ENCODE measurements at regions not wholly inside any gene's neighbourhood (a gene's known extent, or its start where the extent isn't known, plus 50 kb on each side); places are given as distances from the start of the nearest gene placed in this dataset.

DNA sequence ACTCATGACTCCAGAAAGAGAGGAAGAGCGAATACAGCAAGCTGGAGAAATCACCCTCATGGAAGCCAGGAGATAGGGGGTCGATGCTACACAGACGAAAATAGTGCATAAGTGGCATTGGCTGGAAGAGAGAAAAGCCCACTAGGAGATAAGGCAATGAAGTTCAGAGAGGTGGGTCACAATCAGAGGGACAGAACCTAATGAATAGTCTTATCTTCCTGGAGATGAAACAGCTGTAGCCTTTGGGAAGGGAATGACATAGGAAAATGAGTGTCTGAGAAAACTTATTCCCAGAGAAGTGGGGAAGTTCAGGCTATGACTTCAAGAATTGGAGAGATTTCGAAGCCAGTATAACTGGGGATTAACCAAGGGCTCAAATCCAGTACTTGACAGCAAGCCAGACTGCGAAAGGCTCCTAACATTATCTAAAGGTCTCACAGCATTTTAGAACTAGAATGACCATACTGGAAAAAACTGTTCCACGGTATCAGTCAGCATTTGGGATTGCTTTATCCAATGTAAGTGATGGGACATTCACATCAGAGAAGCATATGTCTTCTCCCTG is 211.1 kb downstream of the ZNF365 start:
- Mint-ChIP-seq H3K4me1 (no peaks in the 10 kb centered on the region), H3K9me3 (no peaks in the 10 kb centered on the region), H3K4me3 (no peak overlapping the region), H3K27me3 (ENCODE audit: insufficient read depth, low read depth, poor library complexity) (peaks cover 2% of the 10 kb centered on the region), H3K27ac (no peak overlapping the region), H3K36me3 (ENCODE audit: low read depth) (no peaks in the 10 kb centered on the region; the same call in 2 of the 3 replicates)
- Histone ChIP-seq H3K4me1 (ENCODE audit: insufficient read depth) (no peaks in the 10 kb centered on the region), H2AFZ (no peak overlapping the region), H4K20me1 (replicated peaks; ENCODE audit: insufficient read depth) (no peaks in the 10 kb centered on the region), H3K79me2 (replicated peaks; ENCODE audit: insufficient read depth) (no peaks in the 10 kb centered on the region), H3K27ac (ENCODE audit: low read depth) (no peak overlapping the region), H3K4me3 (no peak overlapping the region), H3K36me3 (ENCODE audit: insufficient read depth) (no peaks in the 10 kb centered on the region), H3K27me3 (ENCODE audit: insufficient read depth) (no peaks in the 10 kb centered on the region), H3F3A (replicated peaks; ENCODE audit: low read depth) (no peaks in the 10 kb centered on the region), H3K9me2 (ENCODE audit: insufficient read depth) (peaks cover 14% of the 10 kb centered on the region; the same call in 1 of the 2 replicates), H3K4me2 (no peak overlapping the region)
- TF ChIP-seq EZH2phosphoT487 (IDR thresholded peaks at IDR 0.05; ENCODE audit: unreplicated experiment) = no peak
- TF ChIP-seq, protein P1, sequence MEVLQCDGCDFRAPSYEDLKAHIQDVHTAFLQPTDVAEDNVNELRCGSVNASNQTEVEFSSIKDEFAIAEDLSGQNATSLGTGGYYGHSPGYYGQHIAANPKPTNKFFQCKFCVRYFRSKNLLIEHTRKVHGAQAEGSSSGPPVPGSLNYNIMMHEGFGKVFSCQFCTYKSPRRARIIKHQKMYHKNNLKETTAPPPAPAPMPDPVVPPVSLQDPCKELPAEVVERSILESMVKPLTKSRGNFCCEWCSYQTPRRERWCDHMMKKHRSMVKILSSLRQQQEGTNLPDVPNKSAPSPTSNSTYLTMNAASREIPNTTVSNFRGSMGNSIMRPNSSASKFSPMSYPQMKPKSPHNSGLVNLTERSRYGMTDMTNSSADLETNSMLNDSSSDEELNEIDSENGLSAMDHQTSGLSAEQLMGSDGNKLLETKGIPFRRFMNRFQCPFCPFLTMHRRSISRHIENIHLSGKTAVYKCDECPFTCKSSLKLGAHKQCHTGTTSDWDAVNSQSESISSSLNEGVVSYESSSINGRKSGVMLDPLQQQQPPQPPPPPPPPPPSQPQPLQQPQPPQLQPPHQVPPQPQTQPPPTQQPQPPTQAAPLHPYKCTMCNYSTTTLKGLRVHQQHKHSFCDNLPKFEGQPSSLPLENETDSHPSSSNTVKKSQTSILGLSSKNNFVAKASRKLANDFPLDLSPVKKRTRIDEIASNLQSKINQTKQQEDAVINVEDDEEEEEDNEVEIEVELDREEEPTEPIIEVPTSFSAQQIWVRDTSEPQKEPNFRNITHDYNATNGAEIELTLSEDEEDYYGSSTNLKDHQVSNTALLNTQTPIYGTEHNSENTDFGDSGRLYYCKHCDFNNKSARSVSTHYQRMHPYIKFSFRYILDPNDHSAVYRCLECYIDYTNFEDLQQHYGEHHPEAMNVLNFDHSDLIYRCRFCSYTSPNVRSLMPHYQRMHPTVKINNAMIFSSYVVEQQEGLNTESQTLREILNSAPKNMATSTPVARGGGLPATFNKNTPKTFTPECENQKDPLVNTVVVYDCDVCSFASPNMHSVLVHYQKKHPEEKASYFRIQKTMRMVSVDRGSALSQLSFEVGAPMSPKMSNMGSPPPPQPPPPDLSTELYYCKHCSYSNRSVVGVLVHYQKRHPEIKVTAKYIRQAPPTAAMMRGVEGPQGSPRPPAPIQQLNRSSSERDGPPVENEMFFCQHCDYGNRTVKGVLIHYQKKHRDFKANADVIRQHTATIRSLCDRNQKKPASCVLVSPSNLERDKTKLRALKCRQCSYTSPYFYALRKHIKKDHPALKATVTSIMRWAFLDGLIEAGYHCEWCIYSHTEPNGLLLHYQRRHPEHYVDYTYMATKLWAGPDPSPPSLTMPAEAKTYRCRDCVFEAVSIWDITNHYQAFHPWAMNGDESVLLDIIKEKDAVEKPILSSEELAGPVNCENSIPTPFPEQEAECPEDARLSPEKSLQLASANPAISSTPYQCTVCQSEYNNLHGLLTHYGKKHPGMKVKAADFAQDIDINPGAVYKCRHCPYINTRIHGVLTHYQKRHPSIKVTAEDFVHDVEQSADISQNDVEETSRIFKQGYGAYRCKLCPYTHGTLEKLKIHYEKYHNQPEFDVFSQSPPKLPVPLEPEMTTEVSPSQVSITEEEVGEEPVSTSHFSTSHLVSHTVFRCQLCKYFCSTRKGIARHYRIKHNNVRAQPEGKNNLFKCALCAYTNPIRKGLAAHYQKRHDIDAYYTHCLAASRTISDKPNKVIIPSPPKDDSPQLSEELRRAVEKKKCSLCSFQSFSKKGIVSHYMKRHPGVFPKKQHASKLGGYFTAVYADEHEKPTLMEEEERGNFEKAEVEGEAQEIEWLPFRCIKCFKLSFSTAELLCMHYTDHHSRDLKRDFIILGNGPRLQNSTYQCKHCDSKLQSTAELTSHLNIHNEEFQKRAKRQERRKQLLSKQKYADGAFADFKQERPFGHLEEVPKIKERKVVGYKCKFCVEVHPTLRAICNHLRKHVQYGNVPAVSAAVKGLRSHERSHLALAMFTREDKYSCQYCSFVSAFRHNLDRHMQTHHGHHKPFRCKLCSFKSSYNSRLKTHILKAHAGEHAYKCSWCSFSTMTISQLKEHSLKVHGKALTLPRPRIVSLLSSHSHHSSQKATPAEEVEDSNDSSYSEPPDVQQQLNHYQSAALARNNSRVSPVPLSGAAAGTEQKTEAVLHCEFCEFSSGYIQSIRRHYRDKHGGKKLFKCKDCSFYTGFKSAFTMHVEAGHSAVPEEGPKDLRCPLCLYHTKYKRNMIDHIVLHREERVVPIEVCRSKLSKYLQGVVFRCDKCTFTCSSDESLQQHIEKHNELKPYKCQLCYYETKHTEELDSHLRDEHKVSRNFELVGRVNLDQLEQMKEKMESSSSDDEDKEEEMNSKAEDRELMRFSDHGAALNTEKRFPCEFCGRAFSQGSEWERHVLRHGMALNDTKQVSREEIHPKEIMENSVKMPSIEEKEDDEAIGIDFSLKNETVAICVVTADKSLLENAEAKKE (CRISPR knock-in tag; IDR thresholded peaks at IDR 0.05) = no peak
- TF ChIP-seq, protein P2, sequence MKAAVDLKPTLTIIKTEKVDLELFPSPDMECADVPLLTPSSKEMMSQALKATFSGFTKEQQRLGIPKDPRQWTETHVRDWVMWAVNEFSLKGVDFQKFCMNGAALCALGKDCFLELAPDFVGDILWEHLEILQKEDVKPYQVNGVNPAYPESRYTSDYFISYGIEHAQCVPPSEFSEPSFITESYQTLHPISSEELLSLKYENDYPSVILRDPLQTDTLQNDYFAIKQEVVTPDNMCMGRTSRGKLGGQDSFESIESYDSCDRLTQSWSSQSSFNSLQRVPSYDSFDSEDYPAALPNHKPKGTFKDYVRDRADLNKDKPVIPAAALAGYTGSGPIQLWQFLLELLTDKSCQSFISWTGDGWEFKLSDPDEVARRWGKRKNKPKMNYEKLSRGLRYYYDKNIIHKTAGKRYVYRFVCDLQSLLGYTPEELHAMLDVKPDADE (IDR thresholded peaks at IDR 0.05) = no peak
- TF ChIP-seq, protein P3, sequence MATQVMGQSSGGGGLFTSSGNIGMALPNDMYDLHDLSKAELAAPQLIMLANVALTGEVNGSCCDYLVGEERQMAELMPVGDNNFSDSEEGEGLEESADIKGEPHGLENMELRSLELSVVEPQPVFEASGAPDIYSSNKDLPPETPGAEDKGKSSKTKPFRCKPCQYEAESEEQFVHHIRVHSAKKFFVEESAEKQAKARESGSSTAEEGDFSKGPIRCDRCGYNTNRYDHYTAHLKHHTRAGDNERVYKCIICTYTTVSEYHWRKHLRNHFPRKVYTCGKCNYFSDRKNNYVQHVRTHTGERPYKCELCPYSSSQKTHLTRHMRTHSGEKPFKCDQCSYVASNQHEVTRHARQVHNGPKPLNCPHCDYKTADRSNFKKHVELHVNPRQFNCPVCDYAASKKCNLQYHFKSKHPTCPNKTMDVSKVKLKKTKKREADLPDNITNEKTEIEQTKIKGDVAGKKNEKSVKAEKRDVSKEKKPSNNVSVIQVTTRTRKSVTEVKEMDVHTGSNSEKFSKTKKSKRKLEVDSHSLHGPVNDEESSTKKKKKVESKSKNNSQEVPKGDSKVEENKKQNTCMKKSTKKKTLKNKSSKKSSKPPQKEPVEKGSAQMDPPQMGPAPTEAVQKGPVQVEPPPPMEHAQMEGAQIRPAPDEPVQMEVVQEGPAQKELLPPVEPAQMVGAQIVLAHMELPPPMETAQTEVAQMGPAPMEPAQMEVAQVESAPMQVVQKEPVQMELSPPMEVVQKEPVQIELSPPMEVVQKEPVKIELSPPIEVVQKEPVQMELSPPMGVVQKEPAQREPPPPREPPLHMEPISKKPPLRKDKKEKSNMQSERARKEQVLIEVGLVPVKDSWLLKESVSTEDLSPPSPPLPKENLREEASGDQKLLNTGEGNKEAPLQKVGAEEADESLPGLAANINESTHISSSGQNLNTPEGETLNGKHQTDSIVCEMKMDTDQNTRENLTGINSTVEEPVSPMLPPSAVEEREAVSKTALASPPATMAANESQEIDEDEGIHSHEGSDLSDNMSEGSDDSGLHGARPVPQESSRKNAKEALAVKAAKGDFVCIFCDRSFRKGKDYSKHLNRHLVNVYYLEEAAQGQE (IDR thresholded peaks at IDR 0.05; ENCODE audit: unreplicated experiment) = no peak
- TF ChIP-seq CREB1 (CRISPR knock-in tag; IDR thresholded peaks at IDR 0.05; ENCODE audit: low read depth) = no peak
- TF ChIP-seq POLR2AphosphoS5 (IDR thresholded peaks at IDR 0.05; ENCODE audit: low read depth) = no peak
- TF ChIP-seq, protein P4, sequence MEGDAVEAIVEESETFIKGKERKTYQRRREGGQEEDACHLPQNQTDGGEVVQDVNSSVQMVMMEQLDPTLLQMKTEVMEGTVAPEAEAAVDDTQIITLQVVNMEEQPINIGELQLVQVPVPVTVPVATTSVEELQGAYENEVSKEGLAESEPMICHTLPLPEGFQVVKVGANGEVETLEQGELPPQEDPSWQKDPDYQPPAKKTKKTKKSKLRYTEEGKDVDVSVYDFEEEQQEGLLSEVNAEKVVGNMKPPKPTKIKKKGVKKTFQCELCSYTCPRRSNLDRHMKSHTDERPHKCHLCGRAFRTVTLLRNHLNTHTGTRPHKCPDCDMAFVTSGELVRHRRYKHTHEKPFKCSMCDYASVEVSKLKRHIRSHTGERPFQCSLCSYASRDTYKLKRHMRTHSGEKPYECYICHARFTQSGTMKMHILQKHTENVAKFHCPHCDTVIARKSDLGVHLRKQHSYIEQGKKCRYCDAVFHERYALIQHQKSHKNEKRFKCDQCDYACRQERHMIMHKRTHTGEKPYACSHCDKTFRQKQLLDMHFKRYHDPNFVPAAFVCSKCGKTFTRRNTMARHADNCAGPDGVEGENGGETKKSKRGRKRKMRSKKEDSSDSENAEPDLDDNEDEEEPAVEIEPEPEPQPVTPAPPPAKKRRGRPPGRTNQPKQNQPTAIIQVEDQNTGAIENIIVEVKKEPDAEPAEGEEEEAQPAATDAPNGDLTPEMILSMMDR (conservative IDR thresholded peaks at IDR 0.05; ENCODE audit: low read depth in 2 of 2) = no peak
- no peak for TF ChIP-seq EZH2 (IDR thresholded peaks at IDR 0.05; ENCODE audit: low read depth, unreplicated experiment)
- no peak for TF ChIP-seq ZNF114 (CRISPR knock-in tag; IDR thresholded peaks at IDR 0.05)
- no peak for TF ChIP-seq JUNB (IDR thresholded peaks at IDR 0.05; ENCODE audit: unreplicated experiment)
- TF ChIP-seq STAT1 (IDR thresholded peaks at IDR 0.05; ENCODE audit: unreplicated experiment) = no peak
- no peak for TF ChIP-seq NANOG (IDR thresholded peaks at IDR 0.05; ENCODE audit: borderline replicate concordance)
- no peak for TF ChIP-seq ZNF331 (CRISPR knock-in tag; IDR thresholded peaks at IDR 0.05; ENCODE audit: low read depth)
- ATAC-seq (no peak), DNase-seq (ENCODE audit: low spot score) (no peak)
